ENCODE measurements at regions not wholly inside any gene's neighbourhood (a gene's known extent, or its start where the extent isn't known, plus 50 kb on each side); places are given as distances from the start of the nearest gene placed in this dataset.
"Not testable (repeated sequence)": the region's sequence is repeated elsewhere in the genome, so short reads cannot be mapped to it uniquely, and the experiment has no call there.

DNA sequence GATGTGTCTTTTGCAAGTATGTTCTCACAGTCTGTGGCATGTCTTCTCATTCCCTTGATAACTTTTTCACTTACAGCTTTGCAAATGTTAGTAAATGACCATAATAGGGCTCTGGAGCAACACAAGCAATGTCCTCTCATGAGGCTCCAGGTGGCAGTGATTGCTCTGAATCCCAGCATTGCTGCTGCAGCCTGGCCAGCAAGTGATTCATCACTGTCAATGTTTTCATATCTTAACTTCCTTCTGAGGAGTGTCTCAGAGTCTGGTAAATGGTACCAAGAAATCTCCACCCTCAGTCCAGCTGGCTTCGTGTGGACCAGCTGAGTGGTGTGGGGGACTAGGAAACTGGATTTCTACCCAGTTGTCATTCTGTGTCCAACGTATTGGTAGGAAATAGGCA is 139.6 kb downstream of the MYLK4 start:
- no peak for DNase-seq (ENCODE audit: low read depth)
- H3K4me3 ChIP-seq (ENCODE audit: low read depth, low read length): no peak overlapping the region

DNA sequence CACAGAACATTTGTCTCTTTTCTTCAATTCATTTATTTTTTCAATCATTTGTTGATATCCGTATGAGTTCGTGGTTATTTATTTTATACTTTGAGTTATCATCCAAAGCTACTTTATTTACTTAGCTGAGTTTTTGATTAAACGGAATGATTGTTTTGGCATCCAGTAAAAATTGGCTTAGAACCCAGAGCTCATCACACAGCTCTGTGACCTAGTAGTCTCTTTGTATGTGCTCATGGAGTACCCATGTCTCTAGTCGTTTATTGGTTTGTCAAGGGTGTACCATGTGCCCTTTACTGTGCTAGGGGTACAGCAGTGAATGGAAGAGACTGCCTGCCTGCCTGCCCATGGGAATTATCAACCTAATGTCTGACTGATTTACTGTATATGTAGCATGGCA is 142.2 kb downstream of the MYLK4 start:
- DNase-seq (ENCODE audit: low read depth): no peak
- H3K4me3 ChIP-seq (ENCODE audit: low read depth, low read length): no peak overlapping the region

DNA sequence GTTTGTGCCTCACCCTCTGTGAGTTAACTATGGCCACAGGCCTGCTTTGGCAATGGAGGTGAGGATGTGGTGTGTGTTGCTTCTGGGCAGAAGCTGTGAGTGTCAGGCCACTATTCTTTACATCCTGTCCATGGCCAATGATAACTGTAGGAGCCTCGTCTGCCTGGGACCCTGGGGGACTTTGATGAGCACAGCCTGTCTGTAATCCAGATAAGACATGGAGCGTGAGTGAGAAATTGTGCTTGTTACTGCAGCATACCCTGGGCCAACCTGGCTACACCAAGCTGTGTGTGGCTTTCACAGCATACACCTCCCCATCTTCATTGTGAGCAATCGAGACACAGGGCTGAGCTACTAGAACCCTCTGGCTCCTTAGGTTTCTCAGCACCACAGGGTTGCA is 150.4 kb downstream of the MYLK4 start:
- DNase-seq (ENCODE audit: low read depth): no peak
- H3K4me3 ChIP-seq (ENCODE audit: low read depth, low read length): no peak overlapping the region

DNA sequence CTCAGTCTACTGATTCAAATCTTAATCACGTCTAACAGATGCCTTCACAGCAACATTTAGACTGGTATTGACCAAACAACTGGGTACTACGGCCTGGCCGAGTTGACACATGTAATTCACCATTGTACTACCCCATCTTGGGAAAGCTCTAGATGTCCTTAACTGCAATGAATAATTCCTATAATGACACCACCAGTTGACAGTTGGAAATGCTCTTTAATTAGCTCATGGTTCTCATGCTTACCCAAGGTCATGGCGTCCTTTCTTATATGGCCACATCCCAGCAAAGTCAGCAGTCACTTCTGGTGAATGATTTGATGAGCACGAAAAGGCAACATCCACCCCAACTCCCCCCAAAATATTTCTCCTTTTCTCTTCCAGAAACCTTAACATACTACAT is 150.9 kb downstream of the MYLK4 start:
- no peak for DNase-seq (ENCODE audit: low read depth)
- no peak overlapping the region for H3K4me3 ChIP-seq (ENCODE audit: low read depth, low read length)

DNA sequence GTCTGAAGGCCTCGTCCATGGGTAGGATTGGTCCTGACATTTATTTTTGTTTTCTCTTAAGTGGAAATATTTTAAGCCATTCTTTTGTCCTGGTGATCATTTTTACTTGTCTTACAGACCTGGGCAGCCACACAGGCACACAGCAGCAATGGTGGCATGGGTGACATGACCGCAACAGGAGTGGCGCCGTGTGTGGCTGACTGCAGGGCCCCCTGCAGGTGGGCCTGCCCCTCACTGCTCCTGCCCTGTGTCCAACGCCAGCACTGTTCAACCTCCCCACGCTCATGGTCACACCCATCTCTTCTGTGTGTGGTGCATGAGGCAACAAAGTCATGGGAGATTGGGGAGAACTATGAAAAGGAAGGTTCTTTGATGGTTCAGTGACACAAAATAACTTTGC is 151.9 kb downstream of the MYLK4 start:
- H3K4me3 ChIP-seq (ENCODE audit: low read depth, low read length): no peak overlapping the region
- no peak for DNase-seq (ENCODE audit: low read depth)

DNA sequence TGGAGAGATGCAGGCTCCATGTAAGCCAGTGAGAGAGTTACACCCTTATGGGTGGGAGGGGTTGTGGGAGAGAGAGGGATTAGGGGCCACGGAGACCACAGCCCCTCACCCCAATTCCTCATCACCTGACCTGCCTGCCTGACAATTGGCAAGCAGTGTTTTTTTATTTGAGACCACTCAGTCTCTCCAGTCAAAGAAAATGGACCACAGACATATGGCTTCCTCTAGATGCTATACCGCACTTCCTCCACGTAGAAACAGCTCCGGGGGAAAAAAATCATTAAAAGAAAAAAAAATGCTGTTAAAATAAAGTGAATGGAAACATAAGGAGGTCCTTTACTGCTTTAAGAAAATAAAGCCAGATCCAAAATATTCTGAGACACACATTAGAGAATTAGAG is 152.7 kb downstream of the MYLK4 start:
- DNase-seq (ENCODE audit: low read depth): no peak
- no peak overlapping the region for H3K4me3 ChIP-seq (ENCODE audit: low read depth, low read length)

DNA sequence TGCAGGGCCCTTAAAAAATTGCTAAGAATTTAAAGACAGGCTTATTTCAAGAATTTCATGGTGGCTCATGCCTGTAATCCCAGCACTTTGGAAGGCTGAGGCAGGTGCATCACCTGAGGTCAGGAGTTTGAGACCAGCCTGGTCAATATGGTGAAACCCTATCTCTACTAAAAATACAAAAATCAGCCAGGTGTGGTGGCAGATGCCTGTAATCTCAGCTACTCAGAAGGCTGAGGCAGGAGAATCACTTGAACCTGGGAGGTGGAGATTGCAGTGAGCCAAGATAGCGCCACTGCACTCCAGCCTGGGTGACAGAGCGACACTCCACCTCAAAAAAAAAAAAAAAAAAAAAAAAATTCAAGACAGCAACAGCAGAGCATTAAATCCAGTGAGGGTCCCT is 153.3 kb downstream of the MYLK4 start:
- not testable (repeated sequence) for DNase-seq (ENCODE audit: low read depth); H3K4me3 ChIP-seq (ENCODE audit: low read depth, low read length)

DNA sequence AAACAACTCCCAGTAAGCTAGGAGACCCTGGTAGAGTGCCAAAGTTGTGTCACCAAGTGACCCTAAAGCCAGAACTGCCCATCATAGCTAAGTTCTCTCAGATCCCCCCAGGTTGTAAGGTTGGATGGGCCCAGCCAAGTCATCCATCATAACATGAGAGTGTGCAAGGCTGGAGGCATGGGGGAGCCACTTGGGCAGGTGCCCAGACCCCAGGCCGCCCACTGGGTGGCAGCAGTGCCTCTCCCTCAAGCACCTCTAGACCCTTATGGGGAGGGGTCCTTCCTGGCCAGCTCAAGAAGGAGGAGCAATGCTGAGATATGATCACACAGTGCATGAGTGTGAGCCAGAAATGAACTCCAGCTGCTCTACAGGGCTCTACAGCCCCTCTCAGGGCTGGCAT is 154.5 kb downstream of the MYLK4 start:
- DNase-seq (ENCODE audit: low read depth): no peak
- no peak overlapping the region for H3K4me3 ChIP-seq (ENCODE audit: low read depth, low read length)

DNA sequence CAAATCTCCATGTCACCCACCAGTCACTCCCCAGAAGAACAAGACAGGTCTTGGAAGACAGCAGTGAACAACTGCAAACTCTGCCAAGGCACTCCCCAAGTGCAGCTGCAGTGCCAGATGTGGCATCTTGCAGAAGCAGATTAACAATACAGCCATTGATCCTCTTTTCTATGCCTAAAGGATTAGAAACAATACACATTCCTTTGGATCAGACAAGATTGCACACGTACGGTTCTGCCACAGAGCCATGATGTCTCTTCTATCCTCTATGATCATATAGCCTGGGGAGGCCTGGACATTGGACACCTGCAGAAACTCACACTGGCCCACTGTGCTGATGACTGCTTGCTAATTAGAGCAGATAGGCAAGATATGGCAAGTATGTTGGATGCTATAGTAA is 155.9 kb downstream of the MYLK4 start:
- DNase-seq (ENCODE audit: low read depth): no peak
- H3K4me3 ChIP-seq (ENCODE audit: low read depth, low read length): no peak overlapping the region

DNA sequence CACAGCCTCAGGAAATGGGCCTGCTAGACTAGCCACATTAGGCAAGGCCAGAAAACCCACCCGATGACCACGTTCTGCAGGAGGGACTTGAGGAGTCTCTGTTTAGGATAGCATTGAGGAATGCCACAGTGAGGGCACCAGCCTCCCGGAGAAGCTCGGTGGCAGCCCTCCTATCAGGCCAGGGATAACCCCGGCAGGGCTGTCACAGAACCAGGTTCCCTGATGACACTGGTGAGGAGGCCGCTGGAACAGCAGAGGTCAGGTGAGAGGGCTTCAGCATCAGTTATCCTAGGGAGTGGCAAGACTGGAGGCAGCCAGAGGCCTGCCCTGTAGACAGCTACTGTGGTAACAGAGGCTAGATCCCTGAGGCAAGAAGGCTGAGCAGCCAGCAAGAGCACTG is 157.6 kb downstream of the MYLK4 start:
- no peak for DNase-seq (ENCODE audit: low read depth)

DNA sequence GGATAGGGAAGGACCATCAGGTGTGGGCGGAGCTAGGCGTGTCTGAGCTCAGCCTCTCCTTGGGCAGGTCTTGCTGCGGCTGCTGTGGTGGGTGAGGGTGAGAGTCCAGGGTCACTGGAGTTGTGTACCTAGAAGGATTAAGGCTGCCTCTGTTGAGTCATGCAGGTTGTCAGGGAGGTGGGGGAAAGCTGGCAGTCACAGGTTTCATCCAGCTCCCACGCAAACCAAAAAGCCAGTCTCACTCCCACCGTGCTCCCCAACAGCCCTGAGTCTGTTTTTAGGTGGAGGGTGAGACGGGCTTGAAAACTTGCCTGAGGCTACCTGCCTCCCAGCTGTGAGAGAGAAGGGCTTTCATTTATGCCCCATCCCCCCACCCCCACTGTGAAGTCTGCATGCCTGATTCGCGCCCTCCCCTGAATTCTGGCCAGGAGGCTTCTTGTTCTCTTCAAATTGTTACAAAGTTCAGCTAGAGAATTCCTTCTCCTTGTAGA is 161.5 kb downstream of the MYLK4 start:
- no peak overlapping the region for H3K4me3 ChIP-seq (ENCODE audit: low read depth, low read length)
- DNase-seq (ENCODE audit: low read depth): no peak

More for the DNA sequence above, 157.6 kb downstream of the MYLK4 start:
- H3K4me3 ChIP-seq (ENCODE audit: low read depth, low read length): no peak overlapping the region

DNA sequence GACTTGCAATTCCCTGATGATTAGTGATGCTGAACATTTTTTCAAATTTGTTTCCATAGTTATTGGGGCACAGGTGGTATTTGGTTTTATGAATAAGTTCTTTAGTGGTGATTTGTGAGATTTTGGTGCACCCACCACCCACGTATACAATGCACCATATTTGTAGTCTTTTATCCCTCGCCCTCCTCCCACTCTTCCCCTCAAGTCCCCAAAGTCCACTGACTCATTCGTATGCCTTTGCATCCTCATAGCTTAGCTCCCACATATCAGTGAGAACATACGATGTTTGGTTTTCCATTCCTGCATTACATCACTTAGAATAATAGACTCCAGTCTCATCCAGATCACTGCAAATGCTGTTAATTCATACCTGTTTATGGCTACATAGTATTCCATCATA is 167.3 kb downstream of the MYLK4 start:
- no peak overlapping the region for H3K4me3 ChIP-seq (ENCODE audit: low read depth, low read length)
- DNase-seq (ENCODE audit: low read depth): no peak

DNA sequence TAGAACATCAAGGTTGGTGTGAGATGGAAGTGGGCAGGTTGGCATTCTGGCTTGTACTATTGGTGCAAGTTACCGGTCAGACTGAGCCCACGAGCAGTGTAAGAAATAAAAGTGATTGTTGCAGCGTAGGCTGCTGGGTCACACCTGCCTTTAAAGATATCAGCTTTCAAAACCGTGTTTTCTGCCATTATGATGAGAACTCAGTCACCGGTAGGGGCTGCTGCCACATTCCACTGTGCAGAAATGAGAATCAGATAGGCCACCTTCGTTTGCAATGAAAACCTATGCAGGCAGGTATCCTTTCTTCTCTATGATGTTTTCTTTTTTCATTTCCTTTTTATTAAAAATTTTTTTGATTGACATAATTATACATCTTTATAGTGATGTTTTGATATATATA is 168.5 kb downstream of the MYLK4 start:
- H3K4me3 ChIP-seq (ENCODE audit: low read depth, low read length): no peak overlapping the region
- no peak for DNase-seq (ENCODE audit: low read depth)

DNA sequence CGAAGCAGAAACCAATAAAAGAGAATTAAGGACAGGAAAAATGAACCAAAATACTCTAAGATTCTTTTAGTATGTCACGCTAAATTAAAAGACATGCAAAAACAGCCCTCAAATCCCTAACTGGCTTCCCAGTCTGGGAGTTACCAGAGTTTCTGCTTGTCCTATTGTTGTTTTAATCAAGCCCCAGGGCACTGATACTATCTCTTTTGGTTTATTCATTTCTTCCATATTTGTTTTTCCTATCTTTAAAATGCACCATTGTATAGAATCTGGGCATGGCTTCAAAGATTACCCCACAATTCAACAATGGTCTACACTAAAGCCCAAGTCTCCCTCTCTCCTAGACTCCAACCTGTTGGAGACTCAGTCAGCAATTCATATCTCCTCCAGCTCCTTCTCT is 169.1 kb downstream of the MYLK4 start:
- no peak overlapping the region for H3K4me3 ChIP-seq (ENCODE audit: low read depth, low read length)
- DNase-seq (ENCODE audit: low read depth): no peak

DNA sequence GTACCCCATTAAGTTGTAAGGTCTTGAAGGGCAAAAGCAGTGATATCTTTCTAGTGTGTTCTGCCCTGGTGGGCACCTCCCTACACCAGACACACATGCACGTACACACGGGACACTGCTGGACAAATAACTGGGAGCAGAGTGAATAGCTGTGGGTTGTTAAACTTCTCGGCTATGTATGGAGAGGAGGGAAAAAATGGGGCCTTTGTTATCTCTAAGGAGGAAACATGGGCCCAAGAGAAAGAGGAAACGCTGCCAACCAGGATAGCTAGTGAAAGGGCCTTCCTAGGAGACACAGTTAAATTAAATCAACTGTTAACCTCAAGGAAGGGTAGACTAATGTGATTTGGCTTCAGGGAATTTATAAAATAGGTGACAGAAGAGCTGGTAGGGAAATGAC is 169.7 kb downstream of the MYLK4 start:
- H3K4me3 ChIP-seq (ENCODE audit: low read depth, low read length): no peak overlapping the region
- no peak for DNase-seq (ENCODE audit: low read depth)

DNA sequence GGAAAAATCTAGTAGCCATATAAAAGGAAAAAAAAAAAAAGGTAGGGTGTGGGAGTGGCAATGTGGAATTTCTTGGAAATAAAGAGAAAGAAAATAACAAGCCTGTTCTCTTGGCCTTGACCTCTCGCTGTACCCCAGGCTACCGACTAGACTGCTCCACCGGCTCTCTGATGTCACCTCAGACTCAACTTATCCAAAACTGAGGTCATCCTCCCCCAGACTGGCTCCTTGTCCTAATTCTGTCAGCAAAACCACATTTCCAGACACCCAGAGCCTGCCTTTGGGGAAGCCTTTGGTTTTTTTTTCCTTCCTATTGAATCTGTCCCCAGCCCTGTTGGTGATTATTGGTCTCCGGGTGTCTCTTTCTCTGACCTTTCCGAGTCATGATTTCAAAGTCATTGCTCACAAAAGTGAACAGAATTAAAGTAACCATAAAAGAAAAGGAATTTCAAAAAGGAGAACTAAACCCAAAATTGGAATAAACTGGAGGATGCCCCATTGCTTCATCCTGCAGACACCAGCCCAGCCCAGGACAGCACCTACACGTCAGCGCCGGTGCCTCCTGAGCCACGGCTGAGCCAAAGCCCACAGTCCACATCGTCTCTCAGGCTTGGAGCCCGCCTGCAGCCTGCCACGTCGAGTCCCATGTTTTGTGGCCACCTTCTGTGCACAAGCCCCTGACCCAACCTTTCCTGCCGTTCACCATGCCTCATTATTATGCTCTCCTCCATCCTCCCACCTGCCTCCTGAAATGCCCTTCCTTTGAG is 170.7 kb downstream of the MYLK4 start:
- DNase-seq (ENCODE audit: low read depth): no peak
- no peak overlapping the region for H3K4me3 ChIP-seq (ENCODE audit: low read depth, low read length)

DNA sequence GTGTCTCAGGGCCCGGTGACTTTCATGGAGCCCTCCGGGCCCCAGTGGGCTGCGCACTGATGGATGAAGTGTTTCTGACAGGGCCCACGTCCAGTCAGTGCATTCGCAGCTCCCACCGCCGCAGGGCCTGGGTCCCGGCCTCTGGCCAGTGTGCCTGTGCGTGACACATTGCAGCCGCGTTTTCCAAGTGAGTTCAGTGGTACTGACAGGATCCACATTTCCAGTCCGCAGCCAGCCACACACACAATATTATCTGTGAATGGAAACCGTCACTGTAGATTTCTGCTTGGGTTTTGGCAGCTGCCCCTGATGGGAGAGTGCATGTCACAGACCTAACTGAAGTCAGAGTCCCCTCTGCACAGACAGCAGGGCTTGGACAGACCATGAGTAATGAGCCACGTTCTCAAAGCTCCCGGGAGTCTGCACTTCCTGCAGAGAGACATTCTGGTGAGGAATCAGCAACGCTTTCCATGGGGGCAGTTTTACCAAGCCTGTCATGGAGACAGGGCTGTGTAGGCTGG is 171.4 kb downstream of the MYLK4 start:
- DNase-seq (ENCODE audit: low read depth): no peak
- H3K4me3 ChIP-seq (ENCODE audit: low read depth, low read length): no peak overlapping the region

DNA sequence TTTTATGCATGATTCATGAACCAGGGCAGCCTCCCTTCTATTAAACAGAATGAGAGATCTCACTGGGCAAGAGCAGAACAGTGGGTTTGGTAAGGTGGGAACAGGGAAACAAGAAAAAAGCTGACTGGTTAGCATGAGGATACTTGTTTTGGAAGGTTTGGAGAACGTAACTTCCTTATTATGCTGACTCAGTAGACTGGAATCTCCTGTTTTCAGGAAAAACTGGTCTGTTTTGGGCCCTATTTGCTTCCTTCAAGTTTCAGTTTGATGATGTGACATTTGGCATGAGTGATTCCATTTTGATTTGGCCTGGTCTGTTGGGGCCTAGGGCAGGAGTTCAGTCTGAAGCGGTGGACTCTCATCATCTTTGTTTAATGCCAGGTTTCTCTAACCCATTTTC is 172.0 kb downstream of the MYLK4 start:
- DNase-seq (ENCODE audit: low read depth): no peak
- no peak overlapping the region for H3K4me3 ChIP-seq (ENCODE audit: low read depth, low read length)

DNA sequence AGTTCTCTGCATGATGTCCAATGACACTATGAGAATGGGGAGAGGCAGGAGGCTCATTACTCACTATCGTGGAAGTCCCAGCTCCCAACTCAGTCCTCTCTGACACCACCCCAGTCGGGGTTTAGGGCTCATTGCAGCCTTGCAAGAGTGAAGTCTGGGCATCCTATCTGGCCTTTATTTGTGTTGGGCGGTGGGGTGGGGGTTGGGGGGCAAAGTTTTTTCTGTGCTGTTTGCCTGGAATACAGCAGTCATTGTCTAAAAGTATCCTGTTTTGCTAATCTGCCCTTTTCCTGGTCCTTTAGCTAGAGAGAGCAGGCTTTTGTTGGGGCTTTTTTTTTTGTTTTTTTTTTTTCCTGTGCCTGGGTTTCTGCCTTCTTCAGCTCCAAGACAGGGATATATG is 174.2 kb downstream of the MYLK4 start:
- no peak overlapping the region for H3K4me3 ChIP-seq (ENCODE audit: low read depth, low read length)
- no peak for DNase-seq (ENCODE audit: low read depth)

DNA sequence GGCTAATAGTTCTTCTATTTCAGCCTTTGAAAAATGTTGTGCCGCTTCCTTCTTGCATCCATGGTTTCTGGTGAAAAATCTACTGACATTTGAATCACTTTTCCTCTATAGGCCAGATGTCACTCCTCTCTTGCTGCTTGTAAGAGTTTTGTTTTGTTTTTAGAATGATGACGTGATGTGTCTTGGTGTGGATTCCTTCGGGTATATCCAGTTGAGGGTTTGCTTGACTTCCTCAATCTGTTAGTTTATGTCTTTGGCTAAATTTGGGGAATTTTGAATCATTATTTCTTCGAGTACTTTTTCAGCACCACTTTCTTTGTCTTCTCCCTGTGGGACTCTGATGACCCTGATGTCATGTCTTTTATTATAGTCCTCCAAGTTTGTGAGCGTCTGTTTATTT is 175.5 kb downstream of the MYLK4 start:
- no peak for DNase-seq (ENCODE audit: low read depth)
- H3K4me3 ChIP-seq (ENCODE audit: low read depth, low read length): no peak overlapping the region

DNA sequence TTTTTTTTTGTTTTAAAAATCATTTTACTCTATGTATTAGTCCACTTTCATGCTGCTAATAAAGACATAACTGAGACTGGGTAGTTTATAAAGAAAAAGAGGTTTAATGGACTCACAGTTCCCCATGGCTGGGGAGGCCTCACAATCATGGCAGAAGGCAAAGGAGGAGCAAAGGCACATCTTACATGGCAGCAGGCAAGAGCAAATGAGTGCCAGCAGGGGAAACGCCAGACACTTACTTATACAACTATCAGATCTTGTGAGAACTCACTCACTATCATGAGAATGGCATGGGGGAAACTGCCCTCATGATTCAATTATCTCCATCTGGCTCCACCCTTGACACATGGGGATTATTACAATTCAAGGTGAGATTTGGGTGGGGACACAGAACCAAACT is 181.3 kb downstream of the MYLK4 start:
- not testable (repeated sequence) for H3K4me3 ChIP-seq (ENCODE audit: low read depth, low read length); DNase-seq (ENCODE audit: low read depth)
